ENCODE measurements at regions not wholly inside any gene's neighbourhood (a gene's known extent, or its start where the extent isn't known, plus 50 kb on each side); places are given as distances from the start of the nearest gene placed in this dataset.

- H3K27me3 Mint-ChIP-seq (ENCODE audit: low read depth) = no peaks in the 10 kb centered on the region
- H3K4me1 Mint-ChIP-seq = no peaks in the 10 kb centered on the region
- no peak overlapping the region for H3K27ac Mint-ChIP-seq
- peaks cover 2% of the 10 kb centered on the region for H3K9me3 Mint-ChIP-seq
- no peak for TF ChIP-seq CTCF (IDR thresholded peaks at IDR 0.05; ENCODE audit: unreplicated experiment in 3 of 3)
- H3K36me3 Mint-ChIP-seq (ENCODE audit: low read depth) = no peaks in the 10 kb centered on the region
- H3K4me3 Mint-ChIP-seq = no peak overlapping the region
Observed at GRCh38 chr4:125551466-125551865, 236.7 kb downstream of the FAT4 start.

DNA sequence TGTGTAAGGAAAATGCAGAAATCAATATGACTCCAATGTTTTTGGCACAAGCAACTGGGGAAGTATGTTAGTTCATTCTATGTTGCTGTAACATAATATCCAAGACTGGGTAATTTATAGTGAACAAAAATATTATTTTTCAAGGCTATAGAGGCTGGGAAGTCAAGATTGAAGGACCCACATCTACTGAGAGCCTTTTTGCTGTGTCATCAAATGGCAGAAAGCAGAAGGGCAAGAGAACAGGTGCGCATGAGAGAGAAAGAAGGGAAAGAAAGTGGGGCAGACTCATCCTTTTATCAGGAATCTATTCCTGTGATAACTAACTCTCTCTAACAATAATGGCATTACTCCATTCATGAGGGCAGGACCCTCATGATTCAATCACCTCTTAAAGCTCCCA lies 237.2 kb downstream of the FAT4 start:
- H3K27ac Mint-ChIP-seq = no peak overlapping the region
- peaks cover 2% of the 10 kb centered on the region for H3K9me3 Mint-ChIP-seq
- no peaks in the 10 kb centered on the region for H3K27me3 Mint-ChIP-seq (ENCODE audit: low read depth)
- no peak overlapping the region for H3K4me3 Mint-ChIP-seq
- H3K36me3 Mint-ChIP-seq (ENCODE audit: low read depth) = no peaks in the 10 kb centered on the region
- TF ChIP-seq CTCF (IDR thresholded peaks at IDR 0.05; ENCODE audit: unreplicated experiment in 3 of 3) = no peak
- H3K4me1 Mint-ChIP-seq = no peaks in the 10 kb centered on the region

DNA sequence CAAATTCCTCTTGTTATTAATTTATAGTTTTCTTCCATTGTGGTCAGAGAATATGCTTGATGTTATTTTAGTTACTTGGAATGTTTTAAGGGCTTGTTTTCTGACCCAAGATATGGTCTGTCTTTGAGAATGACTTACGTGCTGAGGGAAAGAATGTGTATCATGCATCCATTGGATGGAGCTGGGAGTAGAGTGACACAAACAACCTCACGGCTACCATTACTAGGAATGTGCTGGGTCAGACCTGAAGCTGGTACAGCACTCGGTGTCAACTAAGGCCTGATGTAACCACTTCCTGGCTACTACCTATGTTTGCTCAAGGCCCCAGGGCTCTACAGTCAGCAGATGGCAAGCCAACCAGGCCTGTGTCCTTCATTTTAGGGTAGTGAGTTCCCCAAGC lies 257.8 kb downstream of the FAT4 start:
- no peak overlapping the region for H3K4me3 Mint-ChIP-seq
- no peaks in the 10 kb centered on the region for H3K4me1 Mint-ChIP-seq
- no peak overlapping the region for H3K27ac Mint-ChIP-seq
- H3K36me3 Mint-ChIP-seq (ENCODE audit: low read depth) = no peaks in the 10 kb centered on the region
- peaks cover 7% of the 10 kb centered on the region for H3K9me3 Mint-ChIP-seq
- TF ChIP-seq CTCF (IDR thresholded peaks at IDR 0.05; ENCODE audit: unreplicated experiment in 3 of 3) = no peak
- H3K27me3 Mint-ChIP-seq (ENCODE audit: low read depth) = peaks cover 4% of the 10 kb centered on the region

DNA sequence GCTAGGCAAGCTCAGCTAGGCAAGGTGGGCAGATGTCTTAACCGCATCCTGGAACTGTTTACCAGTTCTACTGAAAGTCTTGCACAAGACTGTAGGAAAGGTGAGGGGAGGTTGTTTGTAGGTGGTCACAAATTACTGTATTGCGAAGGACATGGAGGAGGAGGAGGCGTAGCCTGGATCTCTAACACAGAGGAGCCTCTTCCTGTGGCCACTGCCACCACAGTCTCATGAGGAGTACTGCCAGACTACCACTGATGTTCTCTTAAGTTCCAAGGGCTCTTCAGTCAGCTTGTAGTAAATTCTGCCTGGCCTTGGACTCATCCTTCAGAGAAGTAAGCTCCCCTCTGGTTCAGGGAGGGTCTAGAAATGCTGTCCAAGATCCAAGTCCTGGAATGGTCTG lies 258.6 kb downstream of the FAT4 start:
- H3K4me3 Mint-ChIP-seq = no peak overlapping the region
- no peak overlapping the region for H3K27ac Mint-ChIP-seq
- no peak for TF ChIP-seq CTCF (IDR thresholded peaks at IDR 0.05; ENCODE audit: unreplicated experiment in 3 of 3)
- H3K4me1 Mint-ChIP-seq = no peaks in the 10 kb centered on the region
- H3K9me3 Mint-ChIP-seq = peaks cover 7% of the 10 kb centered on the region
- peaks cover 4% of the 10 kb centered on the region for H3K27me3 Mint-ChIP-seq (ENCODE audit: low read depth)
- no peaks in the 10 kb centered on the region for H3K36me3 Mint-ChIP-seq (ENCODE audit: low read depth)

- H3K27ac Mint-ChIP-seq = no peak overlapping the region
- H3K4me3 Mint-ChIP-seq = no peak overlapping the region
- H3K9me3 Mint-ChIP-seq = peaks cover 7% of the 10 kb centered on the region
- H3K36me3 Mint-ChIP-seq (ENCODE audit: low read depth) = no peaks in the 10 kb centered on the region
- peaks cover 4% of the 10 kb centered on the region for H3K27me3 Mint-ChIP-seq (ENCODE audit: low read depth)
- no peak for TF ChIP-seq CTCF (IDR thresholded peaks at IDR 0.05; ENCODE audit: unreplicated experiment in 3 of 3)
- H3K4me1 Mint-ChIP-seq = no peaks in the 10 kb centered on the region
Observed at GRCh38 chr4:125573786-125574185, 259.0 kb downstream of the FAT4 start.

GRCh38 chr4:125582302-125582701 lies 267.5 kb downstream of the FAT4 start:
- H3K36me3 Mint-ChIP-seq (ENCODE audit: low read depth) = no peaks in the 10 kb centered on the region
- no peak overlapping the region for H3K27ac Mint-ChIP-seq
- no peaks in the 10 kb centered on the region for H3K9me3 Mint-ChIP-seq
- no peak overlapping the region for H3K4me3 Mint-ChIP-seq
- no peaks in the 10 kb centered on the region for H3K27me3 Mint-ChIP-seq (ENCODE audit: low read depth)
- TF ChIP-seq CTCF (IDR thresholded peaks at IDR 0.05; ENCODE audit: unreplicated experiment in 3 of 3) = no peak
- no peaks in the 10 kb centered on the region for H3K4me1 Mint-ChIP-seq

All from nephron (organoid).